B cell (primary cell): ENCODE measurements at regions not wholly inside any gene's neighbourhood (a gene's known extent, or its start where the extent isn't known, plus 50 kb on each side); places are given as distances from the start of the nearest gene placed in this dataset.

Experiments
- EZH2 ChIP-seq: IDR thresholded peaks from 2 replicates; pipeline ENCODE4 v1.6.1; 2012; ENCODE audit warnings: borderline replicate concordance, low read depth, mild to moderate bottlenecking, moderate library complexity, low read length; ENCODE audit not compliant: insufficient read depth, poor library complexity, severe bottlenecking
- TF ChIP-seq, protein P1 (sequence below): fragments of 200-600 bp; IDR thresholded peaks from one replicate; pipeline ENCODE4 v1.8.0; 2022; ENCODE audit warnings: antibody characterized with exemption, mild to moderate bottlenecking

DNA sequence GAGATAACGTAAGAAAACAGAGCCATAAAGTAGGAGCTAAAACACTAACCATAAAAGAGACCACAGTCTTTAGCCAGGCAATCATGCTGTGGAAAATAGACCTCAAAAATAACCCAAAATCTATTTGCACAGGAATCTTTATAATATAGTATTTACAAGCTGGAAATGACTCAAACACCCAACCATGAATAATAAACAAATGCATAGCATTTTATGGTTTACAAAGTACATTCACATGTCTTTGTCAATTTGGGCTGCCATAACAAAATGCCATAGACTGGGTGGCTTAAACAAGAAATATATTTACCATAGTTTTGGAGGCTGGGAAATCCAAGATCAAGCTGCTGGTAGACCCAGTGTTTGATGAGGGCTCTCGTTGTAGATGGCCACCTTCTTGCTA is 65.5 kb upstream of the GRB10 start:
- TF ChIP-seq, protein P1, sequence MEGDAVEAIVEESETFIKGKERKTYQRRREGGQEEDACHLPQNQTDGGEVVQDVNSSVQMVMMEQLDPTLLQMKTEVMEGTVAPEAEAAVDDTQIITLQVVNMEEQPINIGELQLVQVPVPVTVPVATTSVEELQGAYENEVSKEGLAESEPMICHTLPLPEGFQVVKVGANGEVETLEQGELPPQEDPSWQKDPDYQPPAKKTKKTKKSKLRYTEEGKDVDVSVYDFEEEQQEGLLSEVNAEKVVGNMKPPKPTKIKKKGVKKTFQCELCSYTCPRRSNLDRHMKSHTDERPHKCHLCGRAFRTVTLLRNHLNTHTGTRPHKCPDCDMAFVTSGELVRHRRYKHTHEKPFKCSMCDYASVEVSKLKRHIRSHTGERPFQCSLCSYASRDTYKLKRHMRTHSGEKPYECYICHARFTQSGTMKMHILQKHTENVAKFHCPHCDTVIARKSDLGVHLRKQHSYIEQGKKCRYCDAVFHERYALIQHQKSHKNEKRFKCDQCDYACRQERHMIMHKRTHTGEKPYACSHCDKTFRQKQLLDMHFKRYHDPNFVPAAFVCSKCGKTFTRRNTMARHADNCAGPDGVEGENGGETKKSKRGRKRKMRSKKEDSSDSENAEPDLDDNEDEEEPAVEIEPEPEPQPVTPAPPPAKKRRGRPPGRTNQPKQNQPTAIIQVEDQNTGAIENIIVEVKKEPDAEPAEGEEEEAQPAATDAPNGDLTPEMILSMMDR = no peak
- no peak for TF ChIP-seq EZH2
